NCI-H345 (cell line): ENCODE measurements at regions not wholly inside any gene's neighbourhood (a gene's known extent, or its start where the extent isn't known, plus 50 kb on each side); places are given as distances from the start of the nearest gene placed in this dataset.
A peak's percentile ranks its signal among the peaks of the same experiment; 100 is the strongest.

Experiments
- DNase-seq: peaks from one replicate; lab custom pipeline; 2025; lab: John Stamatoyannopoulos, UW

DNA sequence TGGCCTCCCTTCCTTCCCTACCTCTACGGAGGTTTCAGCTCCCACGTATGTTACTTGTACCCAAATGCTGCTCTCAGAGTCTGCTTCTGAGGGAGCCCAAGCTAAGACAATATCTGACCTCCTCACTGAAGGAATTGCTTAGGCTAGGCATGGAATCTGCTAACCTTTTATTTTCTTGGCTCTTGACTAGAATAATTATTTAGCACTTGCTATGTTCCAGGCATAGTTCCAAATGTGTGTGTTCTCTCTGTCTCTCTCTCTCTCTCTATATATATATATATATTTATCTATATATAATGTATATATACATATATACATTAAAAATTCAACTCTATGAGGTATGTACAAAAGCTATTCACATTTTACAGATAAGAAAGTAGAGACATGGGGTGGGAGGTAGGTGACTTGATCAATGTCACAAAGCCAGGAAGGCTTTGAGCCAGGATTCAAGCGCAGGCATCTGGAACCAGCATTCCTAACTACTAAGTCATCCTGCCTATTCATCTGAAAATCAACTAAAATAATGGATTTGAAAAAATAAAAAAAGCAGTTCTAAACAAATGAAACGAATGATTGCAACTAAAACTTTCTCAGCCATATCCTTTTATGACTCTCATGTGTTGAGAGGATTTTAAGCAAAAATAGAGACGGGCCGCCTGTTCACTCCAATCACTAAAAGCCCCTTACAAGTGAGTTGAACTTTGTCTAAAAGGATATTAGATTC, 189.7 kb upstream of the JAG1 start:
- no peak for DNase-seq

DNA sequence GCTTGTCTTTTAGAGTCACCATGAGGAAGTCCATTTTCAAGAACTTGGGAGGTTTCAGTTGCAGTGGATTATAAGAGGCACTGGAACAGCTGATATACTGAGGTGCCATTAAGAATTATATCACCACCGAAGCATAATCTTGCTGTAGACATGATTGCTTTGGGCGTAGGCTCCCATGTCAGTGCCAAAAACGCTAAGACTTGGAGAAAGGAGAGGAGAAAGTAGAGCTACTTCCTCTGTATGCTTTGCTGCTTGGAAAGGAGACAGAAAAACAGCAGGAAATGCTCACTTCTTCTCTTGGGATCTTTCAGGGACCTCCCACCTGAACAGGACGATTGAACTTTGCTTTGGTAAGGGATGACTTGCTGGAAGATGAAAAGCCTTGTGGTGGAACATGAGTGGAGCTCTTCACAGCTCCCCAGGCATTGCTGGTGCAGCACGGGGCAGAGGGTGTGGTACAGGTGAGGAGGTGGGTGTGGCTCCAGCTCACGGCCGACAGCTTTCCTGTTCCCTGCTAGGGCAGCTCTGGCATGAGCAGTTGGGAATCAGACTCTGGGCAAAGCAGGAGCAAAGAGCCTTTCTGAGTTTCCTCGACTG, 190.4 kb upstream of the JAG1 start:
- DNase-seq = peak; percentile 66

GRCh38 chr20:10868299-10868698, 194.5 kb upstream of the JAG1 start:
- DNase-seq = no peak

GRCh38 chr20:10873026-10873425, 199.2 kb upstream of the JAG1 start:
- DNase-seq = no peak

DNA sequence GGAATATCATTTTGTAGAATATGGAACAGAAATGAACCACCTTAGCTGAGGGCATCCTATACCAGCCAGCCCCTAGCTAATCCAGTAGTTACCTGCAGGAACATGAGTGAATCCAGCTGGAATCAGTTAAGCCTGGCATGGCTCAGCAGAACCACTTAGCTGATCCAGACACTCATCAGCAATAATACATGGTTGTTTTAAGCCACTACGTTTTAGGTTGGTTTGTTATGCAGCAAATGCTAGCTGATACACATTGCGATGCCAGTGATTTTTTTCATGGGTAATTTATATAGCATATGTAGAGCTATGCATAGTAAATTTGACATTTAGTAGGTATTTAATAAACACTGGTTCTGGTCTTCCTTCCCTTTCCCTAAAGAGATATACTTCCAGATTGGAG, 201.9 kb upstream of the JAG1 start:
- DNase-seq = no peak

GRCh38 chr20:10876558-10876957, 202.8 kb upstream of the JAG1 start:
- DNase-seq = no peak

DNA sequence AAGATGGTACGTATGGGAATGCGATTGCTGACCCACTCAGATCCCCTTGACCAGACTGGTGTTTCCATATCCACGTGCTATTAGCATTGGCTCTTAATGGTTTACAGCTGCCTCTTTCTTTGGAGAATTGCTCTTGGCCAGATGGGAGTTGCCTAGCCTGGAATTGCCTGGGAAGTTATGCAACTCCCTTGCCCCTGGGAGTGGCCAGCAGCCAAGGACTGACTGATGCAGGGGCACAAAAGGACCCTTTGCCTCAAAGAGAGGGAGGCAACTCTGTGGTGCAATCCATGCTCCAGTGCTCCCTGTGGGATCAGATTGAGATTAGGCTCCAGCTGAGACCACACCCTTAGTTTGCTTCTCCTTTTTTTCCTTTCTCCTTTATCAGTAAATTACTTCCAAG, 203.5 kb upstream of the JAG1 start:
- DNase-seq = no peak

- no peak for DNase-seq
Observed at GRCh38 chr20:10883166-10883565, 209.4 kb upstream of the JAG1 start.

GRCh38 chr20:10893321-10893720, 219.5 kb upstream of the JAG1 start:
- DNase-seq = no peak

DNA sequence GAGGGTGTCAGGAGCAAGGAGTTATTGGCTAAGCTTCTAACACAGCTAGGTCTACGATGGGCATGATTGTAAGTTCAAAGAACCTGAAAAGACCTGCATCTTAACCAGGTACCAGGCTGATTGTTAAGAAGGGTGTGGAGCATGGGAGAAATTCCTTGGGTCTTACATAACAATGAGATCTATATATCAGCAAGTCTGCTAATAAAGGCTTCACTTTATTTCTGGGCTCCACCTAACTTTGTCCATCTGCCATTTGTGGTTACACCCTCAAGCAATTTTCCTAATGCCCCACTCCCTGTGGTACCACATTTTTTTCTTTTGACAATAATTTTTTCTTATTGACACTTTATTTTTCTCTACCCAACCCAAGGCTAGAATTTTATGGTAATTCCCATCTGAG, 223.5 kb upstream of the JAG1 start:
- no peak for DNase-seq

- no peak for DNase-seq
Observed at GRCh38 chr20:10898552-10898951, 224.8 kb upstream of the JAG1 start.

DNA sequence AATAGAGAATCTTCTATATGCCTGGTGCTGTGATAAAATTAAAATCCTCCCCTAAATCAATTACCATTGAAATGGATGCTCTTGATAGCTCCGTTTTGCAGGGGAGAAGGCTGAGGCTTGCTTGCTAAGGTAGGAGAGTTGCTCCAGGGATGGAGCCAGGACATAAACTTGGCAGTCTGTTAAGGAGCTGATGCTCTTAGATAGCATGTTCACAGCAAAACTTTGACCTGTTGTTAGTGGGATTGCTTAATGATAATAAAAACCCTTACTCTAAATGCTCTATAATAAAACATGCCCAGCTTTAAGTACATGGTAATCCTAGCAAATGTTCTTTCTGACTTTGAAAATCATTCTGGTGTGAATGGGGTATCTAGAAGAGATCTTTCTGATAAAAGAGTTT, 228.4 kb upstream of the JAG1 start:
- no peak for DNase-seq

DNA sequence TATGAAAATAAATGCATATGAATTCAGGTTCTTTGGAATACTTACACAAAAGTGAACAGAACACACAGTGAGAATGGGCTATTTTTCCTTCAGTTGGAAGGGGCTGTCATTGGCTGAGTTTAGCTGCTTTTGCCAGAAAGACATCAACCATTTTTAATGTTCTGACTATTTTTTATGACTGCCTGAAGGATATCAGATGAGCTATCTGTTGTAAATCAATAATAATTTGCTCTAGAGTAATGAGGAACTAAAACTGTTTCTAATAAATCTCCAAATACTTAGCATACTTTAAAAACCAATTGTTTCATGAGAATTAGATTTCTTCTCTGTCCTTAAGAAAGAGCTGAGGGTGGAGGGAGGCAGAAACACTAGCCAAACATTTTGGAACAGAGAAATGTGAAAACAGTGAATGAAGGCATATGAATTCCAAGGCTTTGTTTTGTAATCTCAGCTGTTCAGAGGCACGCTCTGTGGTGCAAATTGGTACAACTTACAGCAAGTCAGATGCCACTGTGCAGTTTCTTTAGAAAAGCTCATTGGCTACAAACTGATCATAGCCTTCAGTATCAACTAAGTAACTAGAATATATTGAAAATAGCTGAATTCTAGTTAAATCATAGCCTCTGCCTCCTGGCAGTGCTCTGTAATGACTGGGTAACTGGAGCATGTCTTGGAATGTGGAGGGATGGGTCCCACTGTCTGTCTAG, 228.9 kb upstream of the JAG1 start:
- no peak for DNase-seq

- no peak for DNase-seq
Observed at GRCh38 chr20:10906834-10907233, 233.0 kb upstream of the JAG1 start.

DNA sequence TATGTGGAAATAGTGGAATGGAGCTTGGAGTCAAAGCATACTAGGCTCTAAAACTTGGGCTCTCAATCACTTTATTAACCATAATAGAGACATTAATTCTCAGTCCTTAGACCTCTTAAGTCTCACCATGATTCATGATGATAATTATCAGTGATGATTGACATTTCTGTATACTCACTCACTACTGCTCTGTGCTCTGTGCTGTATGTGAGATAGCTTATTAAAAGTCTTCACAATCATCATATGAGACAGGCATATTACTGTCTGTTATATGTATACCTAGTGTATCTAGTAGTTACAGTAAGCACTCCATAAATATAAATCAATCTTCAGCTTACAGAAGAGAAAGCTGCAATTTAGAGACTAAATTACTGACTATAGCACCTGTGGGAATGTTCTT, 236.0 kb upstream of the JAG1 start:
- no peak for DNase-seq

DNA sequence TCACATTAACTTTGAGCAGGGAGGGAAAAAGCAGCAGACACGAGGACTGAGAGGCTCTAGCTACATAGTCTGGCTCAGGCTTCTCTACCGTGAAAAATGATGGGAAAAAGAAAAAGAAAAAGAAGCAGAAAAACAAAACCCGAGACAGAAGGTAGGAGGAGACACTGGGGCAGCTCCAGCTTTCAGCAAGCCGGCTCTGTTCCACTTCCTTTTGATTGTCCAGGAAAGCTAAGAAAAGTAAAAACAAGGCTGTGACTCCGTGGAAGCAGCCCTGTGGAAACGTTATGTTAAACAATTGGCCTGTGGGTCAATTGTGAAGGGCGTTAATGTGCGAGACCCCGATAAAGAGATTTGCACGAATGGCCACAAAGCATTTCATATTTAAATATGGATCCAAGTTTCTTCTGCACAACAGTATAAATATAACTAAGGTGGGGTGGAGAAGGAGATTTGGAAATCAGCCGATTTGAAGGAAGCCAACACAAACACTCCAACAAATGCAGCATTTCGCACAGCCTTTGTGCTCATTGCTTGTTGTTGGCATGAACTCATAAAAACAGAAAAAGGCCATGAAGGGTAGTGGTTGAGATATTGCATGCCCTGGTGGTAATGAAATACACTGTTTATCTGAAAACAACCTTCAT, 236.9 kb upstream of the JAG1 start:
- DNase-seq = no peak

GRCh38 chr20:10911298-10911697, 237.5 kb upstream of the JAG1 start:
- DNase-seq = no peak

GRCh38 chr20:10915815-10916214, 242.0 kb upstream of the JAG1 start:
- DNase-seq = no peak

- no peak for DNase-seq
Observed at GRCh38 chr20:10916312-10916711, 242.5 kb upstream of the JAG1 start.

- no peak for DNase-seq
Observed at GRCh38 chr20:10917826-10918225, 244.0 kb upstream of the JAG1 start.

DNA sequence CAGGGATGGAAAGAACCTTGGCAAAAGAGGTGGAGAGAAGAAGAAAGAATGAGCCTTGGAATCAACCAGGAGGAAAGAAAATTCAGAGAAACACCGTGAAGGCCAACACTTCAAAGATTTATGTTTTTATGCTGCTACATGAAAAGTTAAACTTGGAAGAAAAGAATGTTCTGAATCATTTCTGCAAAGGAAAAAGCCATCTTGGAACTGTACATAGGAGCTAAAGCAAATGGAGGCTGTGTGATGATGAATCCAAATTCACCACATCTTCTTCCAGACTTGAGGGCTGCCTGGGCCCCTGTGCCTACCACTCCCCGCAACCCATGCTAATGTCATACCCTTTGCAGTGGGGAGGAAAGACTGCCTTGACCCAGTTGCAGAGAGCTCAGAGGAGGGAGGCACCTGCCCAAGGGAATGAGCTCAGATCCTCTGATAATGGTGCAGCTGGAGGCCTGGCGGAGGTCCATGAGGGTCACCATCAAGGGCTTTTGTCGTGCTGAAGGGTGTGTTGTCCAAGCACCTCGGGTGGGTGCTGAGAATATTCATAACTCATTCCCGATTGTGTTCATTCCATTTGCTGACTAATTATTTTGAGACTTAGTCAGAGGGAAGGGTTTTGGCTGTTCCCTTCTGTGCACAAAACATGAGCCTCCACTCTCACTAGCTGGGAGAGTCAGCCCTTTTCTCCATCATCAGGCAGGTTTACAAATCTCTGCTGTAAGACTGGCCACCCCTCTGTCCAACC, 245.8 kb upstream of the JAG1 start:
- DNase-seq = no peak

DNA sequence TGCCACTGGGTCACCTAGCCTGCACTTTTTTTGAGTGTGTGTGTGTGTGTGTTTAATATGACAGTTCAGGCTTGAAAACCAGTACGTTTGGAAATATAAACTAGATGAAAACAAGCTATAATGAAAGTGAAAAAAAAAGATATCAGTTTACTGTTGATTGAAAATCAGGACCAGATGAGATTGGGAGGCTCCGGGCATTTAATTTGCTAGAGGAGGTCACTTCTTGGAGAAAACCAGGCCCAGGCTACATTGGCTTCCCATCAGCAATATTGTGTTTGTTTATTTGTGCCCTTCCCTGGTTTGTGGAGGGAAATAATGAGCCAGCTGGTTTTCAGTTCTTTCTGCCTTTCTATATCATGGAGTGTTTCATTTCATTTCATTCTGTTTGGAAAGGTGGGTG, 246.6 kb upstream of the JAG1 start:
- no peak for DNase-seq
